Activated T-helper 1 cell treated with Interleukin-2 at 50 U/mL for 16 hours (primary cell): ENCODE measurements at regions not wholly inside any gene's neighbourhood (a gene's known extent, or its start where the extent isn't known, plus 50 kb on each side); places are given as distances from the start of the nearest gene placed in this dataset.
A peak's percentile ranks its signal among the peaks of the same experiment; 100 is the strongest.

ENCODE experiments used
- DNase-seq: peaks from one replicate; pipeline ENCODE4 v3.0.0-alpha.2; 2020; ENCODE audit warnings: low read depth

GRCh38 chr16:85541980-85542900 is 70.9 kb upstream of the GSE1 start:
- DNase-seq = no peak

GRCh38 chr16:85543536-85543935 is 69.6 kb upstream of the GSE1 start:
- no peak for DNase-seq

- DNase-seq = no peak
These were observed 69.1 kb upstream of the GSE1 start for GRCh38 chr16:85544016-85544415.

GRCh38 chr16:85544668-85545067 is 68.5 kb upstream of the GSE1 start:
- no peak for DNase-seq

GRCh38 chr16:85545227-85545818 is 67.8 kb upstream of the GSE1 start:
- DNase-seq = no peak

- DNase-seq = no peak
These were observed 66.3 kb upstream of the GSE1 start for GRCh38 chr16:85546585-85547447.

- no peak for DNase-seq
These were observed 64.7 kb upstream of the GSE1 start for GRCh38 chr16:85548375-85548774.

GRCh38 chr16:85549766-85550421 is 63.2 kb upstream of the GSE1 start:
- no peak for DNase-seq

- no peak for DNase-seq
These were observed 62.7 kb upstream of the GSE1 start for GRCh38 chr16:85550422-85550864.

- DNase-seq = no peak
These were observed 61.9 kb upstream of the GSE1 start for GRCh38 chr16:85550953-85551924.

GRCh38 chr16:85552980-85553435 is 60.1 kb upstream of the GSE1 start:
- DNase-seq = no peak

GRCh38 chr16:85553436-85554113 is 59.5 kb upstream of the GSE1 start:
- no peak for DNase-seq

- DNase-seq = peak; percentile 43
These were observed 58.8 kb upstream of the GSE1 start for GRCh38 chr16:85554114-85554888.

- DNase-seq = no peak
These were observed 58.0 kb upstream of the GSE1 start for GRCh38 chr16:85554889-85555718.

- DNase-seq = no peak
These were observed 57.2 kb upstream of the GSE1 start for GRCh38 chr16:85555719-85556455.

GRCh38 chr16:85556456-85557082 is 56.6 kb upstream of the GSE1 start:
- DNase-seq = peak; percentile 30
